Effector CD4-positive, alpha-beta T cell (primary cell): ENCODE measurements at regions not wholly inside any gene's neighbourhood (a gene's known extent, or its start where the extent isn't known, plus 50 kb on each side); places are given as distances from the start of the nearest gene placed in this dataset.

Source experiments
- DNase-seq: peaks from one replicate; pipeline ENCODE4 v3.0.0-alpha.2; 2020

GRCh38 chr6:140071601-140072062, 697.2 kb upstream of the CITED2 start:
- no peak for DNase-seq

DNA sequence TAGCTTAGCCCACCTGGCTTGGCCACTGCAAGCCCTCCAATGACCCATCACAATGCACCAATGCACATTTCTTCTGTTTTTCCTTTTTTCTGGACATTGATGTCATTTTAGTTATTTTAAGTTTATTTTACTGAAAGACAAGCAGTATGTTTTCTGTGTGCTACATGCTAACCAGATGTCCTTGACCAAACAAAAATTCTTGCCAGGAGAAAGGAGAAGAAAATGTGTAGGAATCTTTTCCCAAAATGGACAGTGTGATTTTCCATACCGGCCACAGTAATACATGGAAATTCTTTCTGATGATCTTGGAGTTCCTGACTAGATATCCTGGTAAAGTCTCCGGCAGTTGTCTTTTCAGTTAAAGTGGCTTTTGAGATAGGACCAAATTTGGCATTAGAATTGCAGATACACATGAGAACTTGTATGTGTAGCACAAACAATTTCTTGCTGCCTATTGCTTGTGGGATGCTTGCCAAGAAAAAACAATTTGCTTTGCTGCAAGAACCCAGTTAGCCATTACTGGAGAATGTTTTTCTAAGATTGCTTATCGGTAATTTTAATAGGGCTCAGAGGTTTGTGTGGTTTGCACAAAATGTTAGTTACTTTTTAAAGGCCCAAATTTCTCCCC, 696.5 kb upstream of the CITED2 start:
- no peak for DNase-seq

DNA sequence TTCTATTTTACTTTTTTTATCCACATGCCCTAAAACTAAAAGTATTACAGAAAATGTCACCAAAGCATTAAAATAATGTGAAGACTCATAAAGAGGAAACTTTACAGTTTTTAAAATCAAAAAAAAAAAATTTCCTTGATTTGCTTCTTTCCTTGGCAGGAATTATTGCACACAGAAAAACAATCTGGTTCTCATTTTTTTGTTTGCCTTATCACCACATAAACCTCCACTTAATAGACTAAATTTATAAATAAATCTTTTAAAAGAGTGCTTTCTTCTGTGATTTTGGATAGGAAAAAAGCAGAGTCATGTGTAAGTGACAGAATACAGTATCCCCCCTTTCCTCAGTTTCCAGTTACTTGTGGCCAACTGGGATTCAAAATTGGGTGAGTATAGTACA, 695.1 kb upstream of the CITED2 start:
- no peak for DNase-seq

DNA sequence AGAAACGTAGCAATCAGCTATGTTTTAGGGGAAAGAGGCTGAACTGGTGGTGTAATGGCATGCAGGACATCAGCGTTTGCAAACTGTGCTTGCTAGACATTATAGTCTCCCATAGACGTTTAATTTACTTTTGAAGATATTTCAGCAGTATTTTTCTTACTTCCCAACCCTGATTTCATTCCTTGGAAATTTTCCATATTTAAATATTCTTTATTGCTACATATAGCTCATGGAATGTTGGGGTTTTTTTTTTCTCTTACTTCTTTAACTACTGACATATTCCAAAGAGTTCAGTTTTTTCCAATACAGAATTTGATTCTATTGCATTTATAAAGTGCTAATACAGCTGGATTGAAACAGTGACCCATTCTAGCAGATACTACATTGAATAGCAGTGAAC, 694.4 kb upstream of the CITED2 start:
- DNase-seq = no peak

DNA sequence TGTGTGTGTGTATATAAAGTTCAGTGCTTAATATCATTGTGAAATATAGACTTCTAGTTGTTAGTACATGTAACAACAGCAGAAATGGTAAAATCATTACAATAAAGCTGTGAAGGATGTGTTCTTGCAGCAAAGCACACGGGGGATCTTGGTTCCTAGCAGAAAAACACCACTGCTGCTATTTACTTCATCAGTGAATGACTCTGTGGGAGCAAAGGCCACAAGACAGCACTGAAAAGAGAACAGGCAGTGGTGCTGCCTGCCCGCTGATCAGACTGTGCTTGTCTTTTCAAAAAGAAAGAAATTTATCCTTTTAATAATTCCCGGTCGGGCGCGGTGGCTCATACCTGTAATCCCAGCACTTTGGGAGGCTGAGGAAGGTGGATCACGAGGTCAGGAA, 689.9 kb upstream of the CITED2 start:
- no peak for DNase-seq

DNA sequence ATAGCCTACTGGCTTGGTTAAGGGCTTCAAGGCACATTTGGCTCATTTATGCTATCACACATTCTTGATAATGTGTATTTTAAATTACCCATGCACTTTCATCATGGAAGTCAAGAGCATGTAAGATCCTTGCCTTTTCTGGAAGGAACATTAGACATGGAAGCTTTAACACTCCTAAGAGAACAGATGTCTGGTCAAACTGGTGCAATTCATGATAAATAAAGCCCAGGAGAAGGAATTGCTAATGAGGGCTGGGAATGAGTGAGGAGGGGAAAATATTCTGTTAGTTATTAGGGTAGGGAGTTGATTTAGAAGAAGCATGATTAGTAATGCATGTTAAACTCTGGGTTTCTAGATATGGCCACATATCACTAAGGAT, 688.6 kb upstream of the CITED2 start:
- no peak for DNase-seq

- DNase-seq = no peak
Observed at GRCh38 chr6:140062043-140063020, 687.9 kb upstream of the CITED2 start.

GRCh38 chr6:140061110-140062042, 686.9 kb upstream of the CITED2 start:
- no peak for DNase-seq

DNA sequence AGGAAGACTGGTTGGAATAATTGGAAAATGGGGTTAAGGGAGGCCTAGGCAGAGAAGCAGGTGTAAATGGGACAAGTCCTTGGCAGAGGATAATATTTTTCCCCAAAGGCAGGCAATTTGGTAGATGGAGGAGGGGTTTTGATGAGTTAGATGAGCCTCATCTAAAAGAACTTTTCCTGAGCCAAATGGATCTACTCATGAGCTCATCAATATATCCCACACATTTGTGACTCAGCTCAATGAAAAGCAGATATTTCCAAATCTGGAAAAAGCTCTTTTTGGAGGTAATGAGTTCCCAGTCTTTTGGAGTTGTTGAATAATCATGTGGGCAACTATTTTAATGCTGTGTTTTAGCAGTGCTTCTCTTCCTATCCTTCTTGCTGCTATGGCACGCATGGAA, 685.5 kb upstream of the CITED2 start:
- DNase-seq = no peak

DNA sequence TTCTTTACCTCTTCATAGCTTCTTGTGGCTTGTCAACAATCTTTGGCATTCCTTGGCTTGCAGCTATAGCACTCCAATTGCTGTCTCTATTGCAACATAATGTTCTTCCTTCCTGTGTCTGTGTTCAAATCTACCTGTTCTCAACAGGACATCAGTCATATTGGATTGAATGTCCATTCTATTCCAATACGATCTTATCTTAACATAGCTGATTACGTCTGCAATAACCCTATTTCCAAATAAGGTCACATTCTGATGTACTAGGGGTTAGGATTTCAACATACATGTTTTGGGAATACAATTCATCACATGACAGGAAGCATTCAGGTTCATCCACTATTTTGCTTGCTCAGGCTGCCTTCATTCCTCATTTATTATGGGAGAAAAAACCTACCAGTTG, 684.4 kb upstream of the CITED2 start:
- no peak for DNase-seq

DNA sequence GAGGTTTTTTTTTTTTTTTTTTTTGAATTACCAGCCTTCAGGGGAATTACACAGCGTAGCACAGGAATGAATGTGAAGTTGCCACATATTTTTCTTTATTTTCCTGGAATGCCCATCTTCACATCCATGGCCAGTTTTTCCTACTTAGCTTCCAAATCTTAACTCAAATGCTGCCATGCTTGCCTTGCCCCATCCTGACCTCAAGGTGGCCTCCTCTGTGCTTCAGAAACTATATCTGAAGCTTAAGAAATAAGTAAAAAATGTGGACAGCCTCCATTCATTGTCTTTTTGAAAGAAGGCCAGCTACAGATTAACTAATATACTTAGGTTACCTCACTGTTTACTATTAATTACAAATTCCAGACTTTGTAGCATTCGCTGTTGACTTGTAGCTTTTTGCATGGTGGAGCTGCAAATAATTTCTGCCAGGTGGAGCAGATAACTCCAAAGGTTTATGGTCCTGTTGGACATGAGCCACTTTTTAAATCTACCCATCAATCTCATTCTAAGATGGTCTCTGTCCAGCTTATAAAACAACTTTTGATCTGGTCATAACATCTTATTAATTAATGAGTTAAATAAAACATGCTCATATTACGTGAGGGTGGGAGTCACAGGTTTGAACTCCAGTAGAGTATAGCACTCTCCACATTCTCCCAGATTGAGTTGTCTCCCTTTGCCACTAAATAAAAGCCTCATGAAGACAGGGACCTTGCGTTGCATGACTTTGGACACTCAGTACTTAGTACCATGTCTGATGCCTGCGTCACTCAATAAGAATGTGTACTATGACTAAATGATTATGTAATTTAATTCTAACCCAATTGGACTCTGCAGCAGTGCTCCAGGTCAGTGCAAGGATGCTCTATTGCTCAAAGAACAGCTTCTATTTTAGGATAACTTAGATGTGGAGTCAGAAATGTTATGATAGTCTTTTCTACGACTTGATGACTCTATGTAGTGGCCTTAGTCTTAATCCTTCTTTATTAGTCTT, 678.6 kb upstream of the CITED2 start:
- DNase-seq = no peak

DNA sequence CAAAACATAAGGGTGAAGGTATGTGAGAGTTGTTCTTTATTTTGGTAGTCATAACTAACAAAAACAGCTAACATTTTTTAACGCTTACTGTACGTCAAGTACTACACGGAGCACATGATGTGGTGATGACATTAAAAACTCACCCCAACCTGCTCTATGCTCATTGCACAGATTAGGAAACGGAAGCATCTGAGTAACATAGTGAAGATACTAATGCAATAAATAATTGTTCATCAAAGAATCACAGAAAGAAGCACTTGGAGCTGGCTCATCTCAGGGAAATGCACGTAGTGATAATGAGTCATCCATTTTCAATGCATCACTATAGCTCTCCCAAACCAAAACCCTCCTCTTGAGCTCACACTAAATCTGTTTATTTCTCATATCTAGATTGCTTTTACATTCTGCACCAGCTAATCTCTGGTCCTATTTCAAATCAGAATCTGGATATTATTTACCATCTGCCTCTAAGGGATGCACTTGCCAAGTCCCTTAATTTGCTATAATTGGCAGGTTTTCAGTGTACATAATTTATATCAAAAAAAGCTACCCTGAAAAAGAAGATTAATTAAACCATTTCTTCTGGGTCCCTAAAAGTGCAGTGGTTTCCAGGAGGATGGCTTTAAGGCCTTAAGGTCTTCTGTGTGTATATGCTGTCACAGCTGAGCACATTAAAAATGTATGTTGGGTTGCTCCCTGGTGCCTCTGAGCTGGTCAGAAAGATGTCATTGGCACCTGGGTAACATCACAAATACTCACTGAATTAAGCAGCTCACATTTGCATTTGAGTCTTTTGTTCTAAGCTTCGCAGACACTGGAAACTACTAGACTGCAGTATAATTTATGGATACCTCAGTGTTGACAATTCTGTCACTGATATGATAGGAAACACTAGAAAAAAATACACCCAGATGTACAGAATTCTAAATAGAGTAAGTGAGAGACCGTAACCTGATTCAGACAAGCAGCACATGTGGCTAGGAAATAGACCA, 677.4 kb upstream of the CITED2 start:
- no peak for DNase-seq

- no peak for DNase-seq
Observed at GRCh38 chr6:140050101-140050995, 675.9 kb upstream of the CITED2 start.

DNA sequence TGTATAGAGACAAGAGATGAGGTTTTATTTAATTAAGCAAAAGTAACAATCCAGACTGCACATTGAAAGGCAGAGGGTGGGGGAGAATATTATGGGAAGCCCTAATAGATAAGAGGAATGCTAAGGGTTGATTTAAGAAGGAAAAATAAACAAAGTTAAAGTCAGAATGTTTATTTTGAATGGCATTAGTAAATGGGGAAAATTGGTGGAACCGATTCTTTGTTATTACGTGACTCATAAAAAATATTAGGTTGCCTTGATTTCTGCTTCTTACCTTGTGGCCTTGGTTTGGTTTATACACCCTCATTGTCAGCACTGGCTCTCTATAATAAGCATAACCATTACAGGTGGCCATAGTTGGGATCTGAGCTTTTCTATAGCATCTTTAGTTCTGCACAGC, 674.8 kb upstream of the CITED2 start:
- no peak for DNase-seq

DNA sequence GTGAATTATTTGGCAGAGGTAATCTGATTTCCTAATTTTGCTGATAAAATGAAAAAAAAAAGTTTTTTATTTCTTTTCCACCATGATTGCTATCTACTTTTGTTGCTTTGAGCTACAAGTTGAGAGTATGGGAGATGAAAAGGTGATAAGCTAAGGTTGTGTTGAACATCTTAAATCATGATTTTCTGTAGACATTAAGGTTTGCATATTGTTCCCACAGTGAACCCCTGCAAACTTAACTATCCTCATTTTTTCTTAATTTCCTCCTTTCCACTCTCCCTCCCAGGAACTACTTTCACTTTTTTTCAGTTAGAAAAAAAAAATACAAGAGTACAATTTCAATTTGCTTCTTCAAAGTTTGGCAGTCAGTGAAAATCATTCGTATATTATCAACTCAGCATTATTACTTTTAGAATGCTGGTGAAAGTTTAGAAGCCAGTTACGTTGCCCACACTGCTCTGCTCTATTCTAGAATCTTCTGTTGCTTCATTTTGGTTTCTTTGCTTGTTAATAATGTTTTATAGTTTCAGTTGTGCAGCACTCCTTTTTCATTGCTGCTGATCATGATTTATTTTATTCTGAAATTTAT, 673.8 kb upstream of the CITED2 start:
- no peak for DNase-seq

GRCh38 chr6:140047321-140047720, 672.9 kb upstream of the CITED2 start:
- DNase-seq = no peak

DNA sequence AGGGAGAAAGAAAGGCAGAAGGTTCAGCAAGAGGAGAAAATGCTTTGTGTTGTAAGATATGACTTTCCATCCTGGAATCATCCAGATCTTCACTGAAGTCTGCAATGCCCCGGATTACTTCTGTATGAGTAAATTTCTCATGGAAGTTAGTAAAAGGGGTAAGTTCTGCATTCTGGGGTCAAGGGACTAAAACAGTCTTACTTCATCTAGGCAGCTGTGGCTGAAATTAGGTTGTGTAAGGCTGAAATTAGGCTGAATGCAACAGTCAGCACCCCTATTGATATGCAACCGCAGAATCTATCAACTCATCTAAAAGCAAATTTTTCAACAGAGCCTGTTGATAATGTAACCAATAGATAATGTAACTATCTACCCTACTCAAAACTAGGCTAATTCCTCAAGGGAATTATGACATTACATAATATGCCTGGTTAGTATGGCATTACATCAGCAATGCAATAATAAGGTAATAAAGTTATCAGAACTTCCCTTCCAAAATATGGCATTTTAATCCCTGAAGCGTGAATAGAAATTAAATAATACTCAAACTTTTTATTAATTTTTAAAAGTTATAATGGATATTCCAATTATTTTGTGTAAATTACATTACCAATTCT, 671.7 kb upstream of the CITED2 start:
- no peak for DNase-seq

DNA sequence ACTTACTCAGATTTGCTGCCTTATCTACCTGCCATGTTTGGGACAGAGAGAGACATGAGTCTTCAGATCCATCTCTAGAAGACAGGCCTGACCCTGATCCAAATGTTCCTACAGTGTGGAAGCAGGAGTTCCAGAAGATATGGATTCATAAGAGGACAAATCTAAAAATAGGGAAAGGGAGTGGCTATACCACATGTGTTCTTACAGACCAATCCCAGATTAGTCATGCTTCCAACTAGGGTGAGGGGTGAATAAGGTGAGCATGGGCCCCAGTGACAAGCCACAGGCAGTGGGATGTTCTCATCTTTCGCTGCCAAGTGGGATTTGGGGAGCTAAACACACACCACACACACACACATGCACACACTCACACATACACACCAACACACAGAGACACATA, 670.7 kb upstream of the CITED2 start:
- DNase-seq = no peak

GRCh38 chr6:140044626-140045025, 670.2 kb upstream of the CITED2 start:
- DNase-seq = no peak
